ENCODE measurements at regions not wholly inside any gene's neighbourhood (a gene's known extent, or its start where the extent isn't known, plus 50 kb on each side); places are given as distances from the start of the nearest gene placed in this dataset.

GRCh38 chr5:105409695-105410094 lies 1847.1 kb upstream of the NUDT12 start:
- no peak for TF ChIP-seq CTCF (IDR thresholded peaks at IDR 0.05)
- TF ChIP-seq POLR2A (IDR thresholded peaks at IDR 0.05), result no peak
